Endothelial cell of umbilical vein (primary cell): ENCODE measurements at regions not wholly inside any gene's neighbourhood (a gene's known extent, or its start where the extent isn't known, plus 50 kb on each side); places are given as distances from the start of the nearest gene placed in this dataset.

ENCODE experiments used
- BruUV-seq: library from RNA; stranded (reverse); fragments of 400-500 nt; replicated peaks from 2 replicates; lab custom pipeline; 2021; lab: Mats Ljungman, UMichigan
- CTCF ChIA-PET: fragments of 300-600, 350-600 bp; sonication (Branson Sonifier 250); formaldehyde crosslinking; loops from one replicate; lab custom pipeline; 2021; ENCODE audit warnings: antibody characterized with exemption, inconsistent platforms; lab: Charles Lee
- POLR2A ChIA-PET: fragments of 300-600, 350-600 bp; sonication (Branson Sonifier 250); formaldehyde crosslinking; loops from one replicate; lab custom pipeline; 2021; ENCODE audit warnings: antibody characterized with exemption, inconsistent platforms; lab: Charles Lee
- DNase-seq: peaks from one replicate; pipeline ENCODE4 v3.0.0-alpha.2; 2011; ENCODE audit warnings: low read depth, low spot score
- FAIRE-seq: peaks from 2 replicates; lab custom pipeline; 2011; peaks lifted over from hg19 to GRCh38; lab: Jason Lieb, UNC
- H2AFZ ChIP-seq: 2 replicates; pipeline ENCODE4 v1.6.0; 2012; ENCODE audit warnings: low read depth, low read length, control low read depth, inconsistent platforms
- H3K27ac ChIP-seq: 2 replicates; pipeline ENCODE4 v1.5.1; 2011; ENCODE audit warnings: low read depth, mild to moderate bottlenecking, control low read depth, low read length, moderate library complexity; ENCODE audit not compliant: insufficient read depth
- H3K27me3 ChIP-seq, 2 experiments: 2 replicates each; pipeline versions ENCODE4 v1.6.0 to v1.6.1; 2011; ENCODE audit warnings: low read length in 2 of 2, mixed read lengths in 1 of 2; ENCODE audit not compliant: control insufficient read depth in 2 of 2, insufficient read depth in 2 of 2
- H3K36me3 ChIP-seq, 2 experiments: 2 replicates in 1 of 2; 3 replicates in 1 of 2; pipeline ENCODE4 v1.5.1; 2011; ENCODE audit warnings: low read length in 2 of 2, mild to moderate bottlenecking in 1 of 2, moderate library complexity in 1 of 2; ENCODE audit not compliant: control insufficient read depth in 2 of 2, insufficient read depth in 2 of 2; ENCODE audit errors: extremely low read depth in 1 of 2
- H3K4me1 ChIP-seq: 3 replicates; pipeline ENCODE4 v1.5.1; 2011; ENCODE audit warnings: mild to moderate bottlenecking, low read length; ENCODE audit not compliant: control insufficient read depth, insufficient read depth; ENCODE audit errors: extremely low read depth
- H3K4me2 ChIP-seq: 2 replicates; pipeline ENCODE4 v1.6.1; 2011; ENCODE audit warnings: low read length, control low read depth, mixed read lengths; ENCODE audit not compliant: insufficient read depth
- H3K4me3 ChIP-seq, 3 experiments: fragments of 200-600 bp in 1 of 3; sonication (generic), shearing (Covaris generic) in 1 of 3; replicated peaks in 1 of 3; 2 replicates each; pipeline ENCODE4 v1.5.1; 2011 to 2016; ENCODE audit warnings: control low read depth in 3 of 3, low read length in 3 of 3, mild to moderate bottlenecking in 2 of 3, inconsistent platforms in 1 of 3, low read depth in 1 of 3, moderate library complexity in 1 of 3; ENCODE audit not compliant: insufficient read depth in 1 of 3
- H3K79me2 ChIP-seq: 2 replicates; pipeline ENCODE4 v1.6.0; 2012; ENCODE audit warnings: low read length, inconsistent platforms; ENCODE audit not compliant: control insufficient read depth, insufficient read depth
- H3K9ac ChIP-seq: replicated peaks from 2 replicates; pipeline ENCODE3; 2011; ENCODE audit warnings: low read length, control low read depth; ENCODE audit not compliant: insufficient read depth; ENCODE audit errors: extremely low read depth
- H3K9me1 ChIP-seq: replicated peaks from 3 replicates; pipeline ENCODE4 v1.6.0; 2011; ENCODE audit warnings: mild to moderate bottlenecking, low read length; ENCODE audit not compliant: control insufficient read depth, insufficient read depth; ENCODE audit errors: extremely low read depth
- H3K9me3 ChIP-seq: replicated peaks from 2 replicates; pipeline ENCODE4 v1.5.1; 2012; ENCODE audit warnings: low read length, inconsistent platforms; ENCODE audit not compliant: control insufficient read depth, insufficient read depth
- H4K20me1 ChIP-seq: replicated peaks from 2 replicates; pipeline ENCODE3; 2011; ENCODE audit warnings: mild to moderate bottlenecking, low read length; ENCODE audit not compliant: control insufficient read depth, insufficient read depth; ENCODE audit errors: extremely low read depth
- CTCF ChIP-seq, 2 donors: IDR thresholded peaks; 1 replicate in 1 of 2; 2 replicates in 1 of 2; pipeline ENCODE4 v1.5.1; 2011; ENCODE audit warnings: low read length in 2 of 2, mild to moderate bottlenecking in 2 of 2, moderate library complexity in 2 of 2, control low read depth in 1 of 2, inconsistent platforms in 1 of 2, low read depth in 1 of 2; ENCODE audit not compliant: insufficient read depth in 1 of 2; ENCODE audit errors: extremely low read depth in 1 of 2
- EZH2 ChIP-seq: IDR thresholded peaks from 2 replicates; pipeline ENCODE4 v1.6.1; 2012; ENCODE audit warnings: borderline replicate concordance, low read depth, mild to moderate bottlenecking, moderate library complexity, low read length, inconsistent platforms; ENCODE audit not compliant: severe bottlenecking
- FOS ChIP-seq: IDR thresholded peaks from 2 replicates; pipeline ENCODE4 v1.6.1; 2011; ENCODE audit warnings: mild to moderate bottlenecking, low read length, moderate library complexity, borderline replicate concordance; ENCODE audit not compliant: insufficient read depth
- GATA2 ChIP-seq: IDR thresholded peaks from 2 replicates; pipeline ENCODE4 v1.7.0; 2011; ENCODE audit warnings: low read depth, mild to moderate bottlenecking, moderate library complexity, mixed read lengths, low read length; ENCODE audit not compliant: insufficient read length, insufficient read depth
- JUN ChIP-seq: IDR thresholded peaks from 2 replicates; pipeline ENCODE4 v1.6.1; 2011; ENCODE audit warnings: borderline replicate concordance, low read depth; ENCODE audit not compliant: insufficient read length, insufficient read depth
- MAX ChIP-seq: IDR thresholded peaks from 2 replicates; pipeline ENCODE4 v1.6.1; 2011; ENCODE audit not compliant: insufficient read depth, insufficient read length
- MYC ChIP-seq: IDR thresholded peaks from one replicate; pipeline ENCODE4 v1.6.1; 2011; ENCODE audit warnings: mild to moderate bottlenecking, low read depth, low read length
- POLR2A ChIP-seq: IDR thresholded peaks from 2 replicates; pipeline ENCODE4 v1.6.1; 2012; ENCODE audit warnings: low read depth, mild to moderate bottlenecking, control low read depth, low read length
- POLR2AphosphoS5 ChIP-seq: IDR thresholded peaks from 2 replicates; pipeline ENCODE4 v1.6.1; 2012; ENCODE audit warnings: low read depth, mild to moderate bottlenecking, control low read depth, low read length, moderate library complexity; ENCODE audit not compliant: insufficient read depth
- dilution Hi-C: fragments of 300-500 bp; cut with MboI; formaldehyde crosslinking; loops from one replicate; pipeline ENCODE4 v1.15.0; 2019; ENCODE audit warnings: low sequenced_read_pairs; ENCODE audit not compliant: extremely low pct_ligation_motif_present
- intact Hi-C: fragments of 100-400 bp; cut with micrococcal nuclease; formaldehyde crosslinking; loops from one replicate; pipeline ENCODE4 v1.10.0; 2022

GRCh38 chr6:144345451-144345850 is 60.3 kb downstream of the UTRN start:
- no peak for FAIRE-seq
- Histone ChIP-seq H3K4me3 (peak overlapping the region in 1 of 3 experiments; percentile 81), H2AFZ (no peak overlapping the region), H3K36me3 (no peaks in the 10 kb centered on the region), H3K27ac (peak overlapping the region; percentile 77), H4K20me1 (no peaks in the 10 kb centered on the region), H3K9me1 (no peaks in the 10 kb centered on the region), H3K9me3 (no peaks in the 10 kb centered on the region), H3K4me2 (peak overlapping the region; percentile 86), H3K4me1 (peaks cover 81% of the 10 kb centered on the region), H3K27me3 (no peaks in the 10 kb centered on the region), H3K9ac (no peak overlapping the region), H3K79me2 (peaks cover 65% of the 10 kb centered on the region)
- BruUV-seq: no TSS peak
- ChIA-PET CTCF (interaction anchor here (1.4 to 3.1 kb wide), 4 partner anchors 32 to 136 kb away, joined by 3 to 14 read pairs (median 6); no protein-coding TSS in a partner anchor), POLR2A (interaction anchor here (0.7 kb wide), 1 partner anchor 22 kb away, joined by 4 read pairs; no protein-coding TSS in a partner anchor)
- DNase-seq: no peak
- no peak for TF ChIP-seq POLR2AphosphoS5
- TF ChIP-seq MAX: no peak
- TF ChIP-seq POLR2A: no peak
- no peak for TF ChIP-seq CTCF (IDR thresholded peaks at IDR 0.05; ENCODE audit: extremely low read depth in 1 of 2, insufficient read depth in 1 of 2, low read depth in 1 of 2, low read length in 2 of 2)
- TF ChIP-seq JUN: no peak
- no peak for TF ChIP-seq EZH2
- TF ChIP-seq GATA2: no peak
- TF ChIP-seq MYC: no peak
- no peak for TF ChIP-seq FOS
- intact Hi-C loops: loop anchor here (5.0 kb wide), 1 partner anchor 188 kb away; no protein-coding TSS in a partner anchor
- dilution Hi-C loops: no loop called here
